ENCODE measurements at regions not wholly inside any gene's neighbourhood (a gene's known extent, or its start where the extent isn't known, plus 50 kb on each side); places are given as distances from the start of the nearest gene placed in this dataset.
A peak's percentile ranks its signal among the peaks of the same experiment; 100 is the strongest.

GRCh38 chr5:92912283-92912682 lies 668.7 kb downstream of the NR2F1-AS1 start:
- FAIRE-seq = no peak

GRCh38 chr5:92911851-92912250 lies 669.2 kb downstream of the NR2F1-AS1 start:
- no peak for FAIRE-seq

GRCh38 chr5:92911293-92911692 lies 669.7 kb downstream of the NR2F1-AS1 start:
- FAIRE-seq = no peak

GRCh38 chr5:92909602-92909962 lies 671.4 kb downstream of the NR2F1-AS1 start:
- FAIRE-seq = no peak

GRCh38 chr5:92908952-92909601 lies 671.9 kb downstream of the NR2F1-AS1 start:
- FAIRE-seq = no peak

- peak; percentile 39 for FAIRE-seq
These were observed 672.9 kb downstream of the NR2F1-AS1 start for GRCh38 chr5:92907938-92908606.

- FAIRE-seq = no peak
These were observed 674.1 kb downstream of the NR2F1-AS1 start for GRCh38 chr5:92906798-92907376.

- no peak for FAIRE-seq
These were observed 677.0 kb downstream of the NR2F1-AS1 start for GRCh38 chr5:92904021-92904420.

GRCh38 chr5:92899611-92900010 lies 681.4 kb downstream of the NR2F1-AS1 start:
- no peak for FAIRE-seq

- FAIRE-seq = no peak
These were observed 684.3 kb downstream of the NR2F1-AS1 start for GRCh38 chr5:92896722-92897121.

GRCh38 chr5:92890841-92891244 lies 690.2 kb downstream of the NR2F1-AS1 start:
- FAIRE-seq = no peak

- FAIRE-seq = no peak
These were observed 691.9 kb downstream of the NR2F1-AS1 start for GRCh38 chr5:92889140-92889539.

GRCh38 chr5:92887254-92887653 lies 693.8 kb downstream of the NR2F1-AS1 start:
- FAIRE-seq = no peak

GRCh38 chr5:92886751-92887150 lies 694.3 kb downstream of the NR2F1-AS1 start:
- no peak for FAIRE-seq

GRCh38 chr5:92885950-92886349 lies 695.1 kb downstream of the NR2F1-AS1 start:
- no peak for FAIRE-seq

GRCh38 chr5:92884469-92884868 lies 696.5 kb downstream of the NR2F1-AS1 start:
- FAIRE-seq = no peak

- no peak for FAIRE-seq
These were observed 701.0 kb downstream of the NR2F1-AS1 start for GRCh38 chr5:92879806-92880543.

- FAIRE-seq = peak; percentile 79
These were observed 706.2 kb downstream of the NR2F1-AS1 start for GRCh38 chr5:92874790-92875189.

- no peak for FAIRE-seq
These were observed 712.6 kb downstream of the NR2F1-AS1 start for GRCh38 chr5:92868442-92868841.

- no peak for FAIRE-seq
These were observed 716.4 kb downstream of the NR2F1-AS1 start for GRCh38 chr5:92864591-92864990.

GRCh38 chr5:92863666-92864065 lies 717.4 kb downstream of the NR2F1-AS1 start:
- FAIRE-seq = peak; percentile 3

- FAIRE-seq = no peak
These were observed 719.3 kb downstream of the NR2F1-AS1 start for GRCh38 chr5:92861531-92862285.

- no peak for FAIRE-seq
These were observed 721.0 kb downstream of the NR2F1-AS1 start for GRCh38 chr5:92860061-92860460.
